MCF 10A (cell line): ENCODE measurements at regions not wholly inside any gene's neighbourhood (a gene's known extent, or its start where the extent isn't known, plus 50 kb on each side); places are given as distances from the start of the nearest gene placed in this dataset.

Source experiments
- BruUV-seq: library from RNA; stranded (reverse); fragments of 400-500 nt; replicated peaks from 2 replicates; lab custom pipeline; 2021; lab: Mats Ljungman, UMichigan
- CTCF ChIA-PET: fragments of 300-600 bp; sonication (Branson Sonifier 250); formaldehyde crosslinking; extraction: SDS; loops from one replicate; lab custom pipeline; 2021; ENCODE audit warnings: antibody characterized with exemption, inconsistent platforms; lab: Yijun Ruan, JAX
- POLR2A ChIA-PET: fragments of 300-600, 350-650 bp; sonication (Branson Sonifier 250); formaldehyde crosslinking; extraction: SDS; loops from one replicate; lab custom pipeline; 2020; ENCODE audit warnings: antibody characterized with exemption, inconsistent platforms; lab: Yijun Ruan, JAX
- DNase-seq: peaks from one replicate; pipeline ENCODE4 v3.0.0-alpha.2; 2018; ENCODE audit not compliant: unreplicated experiment
- H3K27ac Mint-ChIP-seq: one replicate; pipeline ENCODE4 v1.8.0; 2022; ENCODE audit warnings: mild to moderate bottlenecking, low read depth, mixed read lengths; ENCODE audit not compliant: unreplicated experiment
- H3K27me3 Mint-ChIP-seq: one replicate; pipeline ENCODE4 v1.8.0; 2022; ENCODE audit warnings: mixed read lengths; ENCODE audit not compliant: insufficient read depth, unreplicated experiment
- H3K36me3 Mint-ChIP-seq: one replicate; pipeline ENCODE4 v1.8.0; 2022; ENCODE audit warnings: mild to moderate bottlenecking, moderate library complexity, mixed read lengths; ENCODE audit not compliant: insufficient read depth, unreplicated experiment
- H3K4me1 Mint-ChIP-seq: one replicate; pipeline ENCODE4 v1.8.0; 2022; ENCODE audit warnings: mixed read lengths; ENCODE audit not compliant: insufficient read depth, unreplicated experiment
- H3K4me3 Mint-ChIP-seq: one replicate; pipeline ENCODE4 v1.8.0; 2022; ENCODE audit warnings: mild to moderate bottlenecking, moderate library complexity, mixed read lengths; ENCODE audit not compliant: unreplicated experiment
- H3K9me3 Mint-ChIP-seq: one replicate; pipeline ENCODE4 v1.8.0; 2022; ENCODE audit warnings: mixed read lengths; ENCODE audit not compliant: unreplicated experiment
- intact Hi-C: fragments of 100-400 bp; cut with micrococcal nuclease; formaldehyde crosslinking; loops from 2 replicates; pipeline ENCODE4 v1.14.1; 2022
- TF ChIP-seq, protein P1 (sequence below): fragments of 200-600 bp; IDR thresholded peaks from one replicate; pipeline ENCODE4 v1.8.0; 2022; ENCODE audit warnings: antibody characterized with exemption, mild to moderate bottlenecking; ENCODE audit not compliant: unreplicated experiment

DNA sequence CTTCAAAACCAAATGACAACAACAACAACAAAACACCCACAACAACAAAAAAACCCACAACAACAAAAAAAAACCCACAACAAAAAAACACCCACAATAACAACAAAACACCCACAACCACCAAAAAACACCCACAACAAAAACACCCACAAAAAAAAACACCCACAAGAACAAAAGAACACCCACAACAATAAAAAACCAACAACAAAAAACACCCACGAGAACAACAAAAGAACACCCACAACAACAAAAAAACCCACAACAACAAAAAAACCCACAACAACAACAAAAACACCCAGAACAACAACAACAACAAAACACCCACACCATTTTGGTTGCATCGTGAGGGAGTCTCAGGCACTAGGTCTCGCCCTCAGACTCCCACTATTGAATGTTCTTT is 117.8 kb downstream of the C16orf95 start:
- intact Hi-C loops = no loop called here
- H3K27me3 Mint-ChIP-seq = no peaks in the 10 kb centered on the region

DNA sequence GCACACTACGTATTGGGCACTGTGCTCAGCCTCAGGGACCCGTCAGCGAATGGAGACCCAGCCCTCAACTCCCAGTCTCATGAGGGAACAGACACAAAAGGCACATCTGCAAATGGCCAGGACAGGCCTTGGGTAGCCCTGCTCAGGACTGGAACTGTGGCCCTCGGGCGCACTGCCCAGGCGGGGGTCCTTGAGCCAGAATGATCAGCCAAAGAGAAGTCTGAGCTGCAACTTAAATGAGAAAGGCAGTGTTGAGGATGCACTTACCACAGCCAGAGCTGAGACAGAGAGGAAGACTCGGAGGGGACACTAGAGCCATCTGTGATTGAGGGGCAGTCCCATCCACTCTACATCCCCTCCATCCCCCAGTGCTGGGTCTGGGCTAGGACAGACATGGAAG is 117.3 kb downstream of the C16orf95 start:
- BruUV-seq = no TSS peak
- Mint-ChIP-seq H3K4me1 (peaks cover 23% of the 10 kb centered on the region), H3K27ac (no peak overlapping the region), H3K9me3 (no peaks in the 10 kb centered on the region), H3K27me3 (no peaks in the 10 kb centered on the region), H3K4me3 (no peak overlapping the region), H3K36me3 (no peaks in the 10 kb centered on the region)
- POLR2A ChIA-PET = no interaction called here
- intact Hi-C loops = loop anchor here (5.0 kb wide), 1 partner anchor 638 kb away; no protein-coding TSS in a partner anchor
- DNase-seq = no peak
- TF ChIP-seq, protein P1, sequence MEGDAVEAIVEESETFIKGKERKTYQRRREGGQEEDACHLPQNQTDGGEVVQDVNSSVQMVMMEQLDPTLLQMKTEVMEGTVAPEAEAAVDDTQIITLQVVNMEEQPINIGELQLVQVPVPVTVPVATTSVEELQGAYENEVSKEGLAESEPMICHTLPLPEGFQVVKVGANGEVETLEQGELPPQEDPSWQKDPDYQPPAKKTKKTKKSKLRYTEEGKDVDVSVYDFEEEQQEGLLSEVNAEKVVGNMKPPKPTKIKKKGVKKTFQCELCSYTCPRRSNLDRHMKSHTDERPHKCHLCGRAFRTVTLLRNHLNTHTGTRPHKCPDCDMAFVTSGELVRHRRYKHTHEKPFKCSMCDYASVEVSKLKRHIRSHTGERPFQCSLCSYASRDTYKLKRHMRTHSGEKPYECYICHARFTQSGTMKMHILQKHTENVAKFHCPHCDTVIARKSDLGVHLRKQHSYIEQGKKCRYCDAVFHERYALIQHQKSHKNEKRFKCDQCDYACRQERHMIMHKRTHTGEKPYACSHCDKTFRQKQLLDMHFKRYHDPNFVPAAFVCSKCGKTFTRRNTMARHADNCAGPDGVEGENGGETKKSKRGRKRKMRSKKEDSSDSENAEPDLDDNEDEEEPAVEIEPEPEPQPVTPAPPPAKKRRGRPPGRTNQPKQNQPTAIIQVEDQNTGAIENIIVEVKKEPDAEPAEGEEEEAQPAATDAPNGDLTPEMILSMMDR = no peak
- CTCF ChIA-PET = interaction anchor here (0.7 kb wide), 1 partner anchor 79 kb away, joined by 4 read pairs; no protein-coding TSS in a partner anchor

More for the DNA sequence above, 117.8 kb downstream of the C16orf95 start:
- DNase-seq = no peak
- peaks cover 23% of the 10 kb centered on the region for H3K4me1 Mint-ChIP-seq
- no peak overlapping the region for H3K4me3 Mint-ChIP-seq
- ChIA-PET CTCF (interaction anchor here (0.7 kb wide), 1 partner anchor 79 kb away, joined by 4 read pairs; no protein-coding TSS in a partner anchor), POLR2A (no interaction called here)
- no TSS peak for BruUV-seq
- no peaks in the 10 kb centered on the region for H3K36me3 Mint-ChIP-seq
- no peak overlapping the region for H3K27ac Mint-ChIP-seq
- H3K9me3 Mint-ChIP-seq = no peaks in the 10 kb centered on the region
- TF ChIP-seq, protein P1 = no peak

DNA sequence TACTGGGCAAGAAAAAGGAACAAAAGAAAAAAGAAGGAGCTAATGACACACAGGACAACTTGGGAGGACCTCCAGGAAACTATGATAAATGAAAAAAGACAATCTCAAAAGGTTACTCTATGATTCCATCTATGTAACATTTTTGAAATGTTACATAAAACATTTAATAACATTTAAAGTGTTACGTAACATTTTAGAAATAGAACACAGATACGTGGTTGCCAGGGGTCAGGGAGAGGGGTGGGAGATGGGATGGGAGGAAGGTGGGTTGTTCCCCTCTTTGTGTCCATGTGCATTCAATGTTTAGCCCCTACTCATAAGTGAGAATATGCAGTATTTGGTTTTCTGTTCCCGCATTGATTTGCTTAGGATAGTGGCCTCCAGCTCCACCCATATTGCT is 116.6 kb downstream of the C16orf95 start:
- H3K4me3 Mint-ChIP-seq = no peak overlapping the region
- TF ChIP-seq, protein P1 = no peak
- H3K9me3 Mint-ChIP-seq = no peaks in the 10 kb centered on the region
- ChIA-PET POLR2A (interaction anchor here (0.6 to 1.1 kb wide), 2 partner anchors 78 to 137 kb away, joined by 3 read pairs; no protein-coding TSS in a partner anchor), CTCF (interaction anchor here (0.9 to 3.4 kb wide), 4 partner anchors 77 to 636 kb away, joined by 3 to 20 read pairs (median 7); partner anchors contain the start of gene FOXC2)
- H3K4me1 Mint-ChIP-seq = peaks cover 23% of the 10 kb centered on the region
- no TSS peak for BruUV-seq
- no peak for DNase-seq
- intact Hi-C loops = loop anchor here (5.0 kb wide), 1 partner anchor 638 kb away; no protein-coding TSS in a partner anchor
- H3K36me3 Mint-ChIP-seq = no peaks in the 10 kb centered on the region
- no peaks in the 10 kb centered on the region for H3K27me3 Mint-ChIP-seq
- H3K27ac Mint-ChIP-seq = peak overlapping the region; percentile 40

DNA sequence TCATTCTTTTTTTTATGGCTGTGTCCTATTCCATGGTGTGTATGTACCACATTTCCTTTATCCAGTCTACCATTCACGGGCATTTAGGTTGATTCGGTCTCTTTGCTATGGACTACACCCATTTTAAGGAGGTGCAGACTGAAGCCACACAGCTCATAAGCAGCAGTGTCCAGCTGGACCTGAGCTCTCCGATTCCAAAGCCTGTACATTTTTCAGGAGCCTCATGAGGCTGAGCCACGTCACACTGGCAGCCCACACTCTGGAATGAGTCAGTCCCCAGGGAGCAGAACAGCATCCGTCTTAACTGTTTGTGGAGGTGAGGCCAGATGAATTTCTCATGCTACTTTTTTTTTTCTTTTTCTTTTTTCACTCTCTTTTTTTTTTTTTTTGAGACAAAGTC is 116.1 kb downstream of the C16orf95 start:
- peak; percentile 93 for DNase-seq
- TF ChIP-seq, protein P1 = no peak
- peaks cover 23% of the 10 kb centered on the region for H3K4me1 Mint-ChIP-seq
- peak overlapping the region; percentile 40 for H3K27ac Mint-ChIP-seq
- intact Hi-C loops = loop anchor here (5.0 kb wide), 1 partner anchor 639 kb away; no protein-coding TSS in a partner anchor
- no peaks in the 10 kb centered on the region for H3K27me3 Mint-ChIP-seq
- H3K9me3 Mint-ChIP-seq = no peaks in the 10 kb centered on the region
- H3K4me3 Mint-ChIP-seq = no peak overlapping the region
- CTCF ChIA-PET = interaction anchor here (0.8 to 3.4 kb wide), 8 partner anchors 10 to 636 kb away, joined by 3 to 20 read pairs (median 5); partner anchors contain the start of gene FOXC2
- BruUV-seq = no TSS peak
- POLR2A ChIA-PET = interaction anchor here (0.6 to 1.1 kb wide), 4 partner anchors 30 to 137 kb away, joined by 3 to 4 read pairs (median 3); no protein-coding TSS in a partner anchor
- no peaks in the 10 kb centered on the region for H3K36me3 Mint-ChIP-seq
